KBM-7 (cell line): ENCODE measurements at regions not wholly inside any gene's neighbourhood (a gene's known extent, or its start where the extent isn't known, plus 50 kb on each side); places are given as distances from the start of the nearest gene placed in this dataset.

Experiments used
- DNase-seq: peaks from one replicate; pipeline ENCODE4 v3.0.0-alpha.2; 2015
- in situ Hi-C: fragments of 300-500 bp; cut with MboI; formaldehyde crosslinking; loops from 2 replicates; pipeline ENCODE4 v1.14.3; 2020; ENCODE audit warnings: low sequenced_read_pairs, low pct_unique_long_range_greater_than_20kb, mixed read lengths

- DNase-seq = no peak
- in situ Hi-C loops = no loop called here
Measured at GRCh38 chr15:88323976-88324740, 67.6 kb upstream of the NTRK3 start.

DNA sequence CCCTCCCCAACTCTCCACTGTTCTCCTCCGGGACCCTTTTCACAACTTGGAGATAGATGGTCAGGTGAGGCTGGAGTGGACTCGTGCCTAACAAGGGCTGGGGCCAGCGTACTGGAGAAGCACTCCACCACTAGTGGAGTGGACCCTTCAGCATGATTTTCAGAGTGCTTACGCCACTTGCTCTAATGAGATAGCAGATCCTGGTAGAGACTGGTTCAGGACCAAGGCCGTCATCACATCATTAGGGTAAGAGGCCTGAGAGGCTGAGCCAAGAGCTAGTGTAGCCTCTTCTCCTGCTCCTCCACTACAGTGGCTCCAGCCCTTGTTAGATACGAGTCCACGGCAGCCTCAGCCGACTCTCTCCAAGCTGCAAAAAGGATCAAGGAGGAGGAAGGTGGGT is 66.9 kb upstream of the NTRK3 start:
- no peak for DNase-seq

GRCh38 chr15:88322461-88322860 is 65.9 kb upstream of the NTRK3 start:
- in situ Hi-C loops = no loop called here
- no peak for DNase-seq

More for the DNA sequence above, 66.9 kb upstream of the NTRK3 start:
- in situ Hi-C loops = no loop called here

DNA sequence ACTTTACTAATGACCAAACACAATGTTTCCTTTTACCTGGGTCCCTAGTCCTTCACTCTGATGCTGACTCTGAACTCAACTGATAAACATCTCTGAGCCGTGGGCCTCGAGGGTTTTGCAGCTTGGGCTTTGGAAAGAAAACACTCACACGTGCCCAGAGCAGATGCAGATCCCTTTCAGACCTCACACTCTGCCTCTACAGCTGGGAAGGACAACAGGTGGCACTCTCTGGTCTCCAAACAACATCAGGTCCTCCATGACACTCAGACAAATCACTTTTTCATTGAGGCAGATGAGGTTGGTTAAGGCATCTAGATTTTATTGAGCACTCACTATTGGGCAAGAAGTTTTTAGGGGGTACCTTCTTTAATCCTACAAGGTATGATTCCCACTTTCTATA is 64.7 kb upstream of the NTRK3 start:
- in situ Hi-C loops = no loop called here
- DNase-seq = no peak

- no peak for DNase-seq
- in situ Hi-C loops = no loop called here
Measured at GRCh38 chr15:88316586-88316985, 60.0 kb upstream of the NTRK3 start.

- no peak for DNase-seq
- in situ Hi-C loops = no loop called here
Measured at GRCh38 chr15:88315221-88315878, 58.8 kb upstream of the NTRK3 start.

DNA sequence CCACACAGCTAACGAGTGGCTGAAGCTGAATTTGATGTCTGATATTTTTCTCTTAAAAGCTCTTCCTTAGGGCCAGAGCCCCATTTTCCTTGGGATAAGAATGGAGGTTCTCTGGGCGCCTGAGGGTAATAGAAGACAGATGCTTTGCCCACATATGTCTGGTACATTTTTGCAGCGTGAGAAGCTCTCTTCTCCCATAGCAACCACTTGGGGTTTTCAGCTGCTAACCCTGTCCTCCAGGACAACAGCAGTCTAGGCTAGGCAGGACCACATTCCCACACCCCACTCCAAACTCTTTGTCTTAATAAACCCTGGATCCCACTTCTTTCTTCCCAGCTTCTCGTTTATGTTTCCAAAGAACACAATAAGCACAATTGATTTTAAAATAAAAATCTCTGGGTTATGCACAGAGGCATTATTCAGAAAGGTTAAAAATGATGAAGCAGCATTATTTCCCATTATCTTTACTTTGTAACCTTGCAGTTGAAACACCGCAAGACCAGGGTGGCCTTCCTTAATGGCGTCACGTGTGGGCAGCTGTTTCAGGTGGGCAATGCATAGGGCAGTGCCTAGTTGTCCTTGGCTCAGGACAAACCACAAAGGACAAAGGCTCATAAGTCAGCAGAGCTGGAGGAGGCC is 56.5 kb upstream of the NTRK3 start:
- no peak for DNase-seq
- in situ Hi-C loops = no loop called here

DNA sequence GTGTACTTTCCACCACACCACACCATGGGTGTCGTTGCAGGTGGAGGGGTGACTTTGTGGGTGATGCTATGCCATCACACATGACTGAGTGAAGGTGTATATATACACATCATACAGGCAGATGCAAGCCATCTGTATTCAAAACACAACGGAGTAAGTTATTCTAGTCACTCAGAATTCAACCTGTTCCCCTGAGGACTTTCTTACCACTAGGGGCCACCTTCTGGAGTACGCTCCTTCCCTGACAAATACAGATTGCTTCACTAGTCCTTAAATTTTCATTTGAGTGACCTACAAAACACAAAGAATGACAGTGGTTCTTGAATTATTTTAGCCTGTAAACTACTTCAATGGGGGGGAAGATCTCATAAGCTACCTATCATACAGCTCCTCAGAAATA is 52.8 kb upstream of the NTRK3 start:
- DNase-seq = no peak
- in situ Hi-C loops = no loop called here

DNA sequence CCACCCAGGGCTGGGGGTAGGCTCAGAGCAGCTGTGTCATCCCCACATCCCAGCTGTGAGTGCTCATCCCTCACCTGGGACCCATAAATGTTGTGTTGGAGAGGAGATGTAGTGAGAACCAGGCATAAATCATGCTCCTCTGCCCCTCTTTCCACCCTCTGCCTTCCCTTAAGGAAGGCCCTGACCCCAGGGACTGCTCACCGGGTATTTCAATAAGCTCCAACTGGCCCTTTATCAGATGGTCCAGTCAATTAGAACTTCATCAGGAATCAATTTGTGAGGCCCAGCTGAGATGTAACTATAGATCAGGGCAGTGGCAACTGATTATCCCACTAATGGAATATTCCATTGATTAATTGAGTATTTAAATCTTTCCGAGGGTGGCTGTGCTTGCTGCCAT is 50.8 kb upstream of the NTRK3 start:
- in situ Hi-C loops = no loop called here
- no peak for DNase-seq
